ENCODE measurements at regions not wholly inside any gene's neighbourhood (a gene's known extent, or its start where the extent isn't known, plus 50 kb on each side); places are given as distances from the start of the nearest gene placed in this dataset.

DNA sequence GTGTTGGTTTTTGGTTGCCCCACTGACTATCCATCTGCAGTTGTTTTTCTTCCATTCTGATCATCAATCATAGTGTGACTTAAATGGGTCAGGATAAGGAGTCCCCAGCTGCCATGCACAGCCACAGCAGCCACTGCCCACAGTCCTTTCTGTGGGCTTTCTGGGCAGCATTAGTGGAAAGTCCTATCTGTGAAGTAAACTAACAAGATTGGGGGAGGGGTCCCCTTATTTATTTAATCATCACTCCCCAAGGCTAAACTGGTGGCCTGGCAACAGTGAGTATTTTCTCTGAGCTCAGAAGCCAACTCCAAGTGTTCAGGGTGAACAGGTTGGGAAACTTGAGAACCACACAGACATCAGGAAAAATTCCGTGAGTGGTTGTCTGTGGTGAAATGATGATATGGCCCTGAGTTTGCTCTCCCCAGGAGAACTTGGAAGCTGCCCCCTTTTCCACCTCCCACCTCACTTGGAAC is 145.0 kb downstream of the CCDC34 start:
- H3K36me3 ChIP-seq (replicated peaks): no peaks in the 10 kb centered on the region
- H3K27ac ChIP-seq: peak overlapping the region; percentile 77
- H3K27me3 ChIP-seq (replicated peaks): no peaks in the 10 kb centered on the region
- in situ Hi-C loops (cut with HindIII; ENCODE audit: low pct_ligation_motif_present, low sequenced_read_pairs): no loop called here
- TF ChIP-seq, protein P1, sequence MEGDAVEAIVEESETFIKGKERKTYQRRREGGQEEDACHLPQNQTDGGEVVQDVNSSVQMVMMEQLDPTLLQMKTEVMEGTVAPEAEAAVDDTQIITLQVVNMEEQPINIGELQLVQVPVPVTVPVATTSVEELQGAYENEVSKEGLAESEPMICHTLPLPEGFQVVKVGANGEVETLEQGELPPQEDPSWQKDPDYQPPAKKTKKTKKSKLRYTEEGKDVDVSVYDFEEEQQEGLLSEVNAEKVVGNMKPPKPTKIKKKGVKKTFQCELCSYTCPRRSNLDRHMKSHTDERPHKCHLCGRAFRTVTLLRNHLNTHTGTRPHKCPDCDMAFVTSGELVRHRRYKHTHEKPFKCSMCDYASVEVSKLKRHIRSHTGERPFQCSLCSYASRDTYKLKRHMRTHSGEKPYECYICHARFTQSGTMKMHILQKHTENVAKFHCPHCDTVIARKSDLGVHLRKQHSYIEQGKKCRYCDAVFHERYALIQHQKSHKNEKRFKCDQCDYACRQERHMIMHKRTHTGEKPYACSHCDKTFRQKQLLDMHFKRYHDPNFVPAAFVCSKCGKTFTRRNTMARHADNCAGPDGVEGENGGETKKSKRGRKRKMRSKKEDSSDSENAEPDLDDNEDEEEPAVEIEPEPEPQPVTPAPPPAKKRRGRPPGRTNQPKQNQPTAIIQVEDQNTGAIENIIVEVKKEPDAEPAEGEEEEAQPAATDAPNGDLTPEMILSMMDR (IDR thresholded peaks at IDR 0.05; ENCODE audit: low read depth, low read length, missing control alignments): no peak
- DNase-seq: peak; percentile 55
- no peak overlapping the region for H3K4me3 ChIP-seq (ENCODE audit: low read depth, low read length)

DNA sequence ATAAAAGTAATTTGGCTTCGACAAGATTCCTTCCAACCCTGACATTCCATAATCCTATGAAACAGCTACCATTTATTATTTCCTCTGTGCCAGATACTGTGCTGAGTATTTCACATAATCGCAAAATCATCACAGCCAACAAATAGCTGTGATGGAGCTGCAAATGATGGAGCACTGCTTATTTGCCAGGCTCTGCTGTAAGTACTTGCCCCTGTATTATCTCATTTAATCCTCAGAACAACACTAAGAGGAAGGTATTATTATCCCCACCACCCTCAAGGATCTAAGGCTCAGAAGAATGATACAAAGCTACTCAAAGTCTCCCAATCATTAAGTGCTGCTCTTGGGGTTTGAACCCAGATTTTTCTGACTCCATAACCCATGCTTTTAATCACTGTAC is 145.5 kb downstream of the CCDC34 start:
- no peak overlapping the region for H3K4me3 ChIP-seq (ENCODE audit: low read depth, low read length)
- no peak for DNase-seq
- no peak overlapping the region for H3K27ac ChIP-seq
- in situ Hi-C loops (cut with HindIII; ENCODE audit: low pct_ligation_motif_present, low sequenced_read_pairs): no loop called here
- TF ChIP-seq, protein P1 (IDR thresholded peaks at IDR 0.05; ENCODE audit: low read depth, low read length, missing control alignments): no peak
- no peaks in the 10 kb centered on the region for H3K36me3 ChIP-seq (replicated peaks)
- no peaks in the 10 kb centered on the region for H3K27me3 ChIP-seq (replicated peaks)

GRCh38 chr11:27216270-27217149 is 146.5 kb downstream of the CCDC34 start:
- H3K27me3 ChIP-seq (replicated peaks): no peaks in the 10 kb centered on the region
- TF ChIP-seq, protein P1 (IDR thresholded peaks at IDR 0.05; ENCODE audit: low read depth, low read length, missing control alignments): no peak
- no peak for DNase-seq
- no peaks in the 10 kb centered on the region for H3K36me3 ChIP-seq (replicated peaks)
- no peak overlapping the region for H3K4me3 ChIP-seq (ENCODE audit: low read depth, low read length)
- H3K27ac ChIP-seq: no peak overlapping the region
- in situ Hi-C loops (cut with HindIII; ENCODE audit: low pct_ligation_motif_present, low sequenced_read_pairs): no loop called here

- Histone ChIP-seq H3K27ac (no peak overlapping the region), H3K36me3 (replicated peaks) (no peaks in the 10 kb centered on the region), H3K27me3 (replicated peaks) (no peaks in the 10 kb centered on the region), H3K4me3 (ENCODE audit: low read depth, low read length) (no peak overlapping the region)
- in situ Hi-C loops (cut with HindIII; ENCODE audit: low pct_ligation_motif_present, low sequenced_read_pairs): no loop called here
- TF ChIP-seq, protein P1 (IDR thresholded peaks at IDR 0.05; ENCODE audit: low read depth, low read length, missing control alignments): no peak
- DNase-seq: no peak
Measured at GRCh38 chr11:27215471-27216269, 147.3 kb downstream of the CCDC34 start.

GRCh38 chr11:27214713-27215112 is 148.3 kb downstream of the CCDC34 start:
- Histone ChIP-seq H3K4me3 (ENCODE audit: low read depth, low read length) (no peak overlapping the region), H3K27me3 (replicated peaks) (no peaks in the 10 kb centered on the region), H3K27ac (no peak overlapping the region), H3K36me3 (replicated peaks) (no peaks in the 10 kb centered on the region)
- TF ChIP-seq, protein P1 (IDR thresholded peaks at IDR 0.05; ENCODE audit: low read depth, low read length, missing control alignments): no peak
- DNase-seq: no peak
- in situ Hi-C loops (cut with HindIII; ENCODE audit: low pct_ligation_motif_present, low sequenced_read_pairs): no loop called here
